Esophagus mucosa (tissue), 1 donor: ENCODE measurements at regions not wholly inside any gene's neighbourhood (a gene's known extent, or its start where the extent isn't known, plus 50 kb on each side); places are given as distances from the start of the nearest gene placed in this dataset.
"Not testable (repeated sequence)": the region's sequence is repeated elsewhere in the genome, so short reads cannot be mapped to it uniquely, and the experiment has no call there.

Source experiments
- ATAC-seq: fragments of 200-7000 bp; cut with Tn5 transposase; one replicate; pipeline ENCODE4 v1.9.1; 2020
- donor health status: DM: yes; HTN: yes; CAD: no.

DNA sequence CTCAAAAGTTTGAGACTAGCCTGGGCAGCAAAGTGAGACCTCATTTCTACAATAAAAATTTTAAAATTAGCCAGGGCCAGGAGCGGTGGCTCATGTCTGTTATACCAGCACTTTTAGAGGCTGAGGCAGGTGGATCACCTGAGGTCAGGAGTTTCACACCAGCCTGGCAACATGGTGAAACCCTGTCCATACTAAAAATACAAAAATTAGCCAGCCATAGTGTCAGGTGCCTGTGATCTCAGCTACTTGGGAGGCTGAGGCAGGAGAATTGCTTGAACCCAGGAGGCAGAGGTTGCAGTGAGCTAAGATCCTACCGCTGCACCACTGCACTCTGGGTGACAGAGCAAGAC is 85.1 kb upstream of the MAP4 start:
- not testable (repeated sequence) for ATAC-seq

DNA sequence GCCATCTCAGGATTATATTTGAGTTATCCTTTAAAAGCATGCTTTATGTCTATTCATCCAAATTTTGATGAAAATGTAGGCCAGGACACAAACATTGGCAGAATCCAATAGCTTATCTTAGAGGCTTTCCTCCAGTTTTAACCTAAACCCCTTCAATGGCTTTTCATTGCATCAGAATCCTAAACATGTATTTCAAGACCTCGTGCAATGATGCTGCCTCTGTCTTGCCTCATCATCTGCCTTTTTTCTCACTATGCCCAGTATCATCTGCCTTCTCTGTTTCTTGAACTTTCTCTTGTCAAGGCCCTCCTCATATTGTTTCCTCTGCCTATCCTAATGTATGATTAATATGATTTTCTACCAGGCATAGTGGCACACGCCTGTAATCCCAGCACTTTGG is 76.1 kb upstream of the MAP4 start:
- no peak for ATAC-seq

DNA sequence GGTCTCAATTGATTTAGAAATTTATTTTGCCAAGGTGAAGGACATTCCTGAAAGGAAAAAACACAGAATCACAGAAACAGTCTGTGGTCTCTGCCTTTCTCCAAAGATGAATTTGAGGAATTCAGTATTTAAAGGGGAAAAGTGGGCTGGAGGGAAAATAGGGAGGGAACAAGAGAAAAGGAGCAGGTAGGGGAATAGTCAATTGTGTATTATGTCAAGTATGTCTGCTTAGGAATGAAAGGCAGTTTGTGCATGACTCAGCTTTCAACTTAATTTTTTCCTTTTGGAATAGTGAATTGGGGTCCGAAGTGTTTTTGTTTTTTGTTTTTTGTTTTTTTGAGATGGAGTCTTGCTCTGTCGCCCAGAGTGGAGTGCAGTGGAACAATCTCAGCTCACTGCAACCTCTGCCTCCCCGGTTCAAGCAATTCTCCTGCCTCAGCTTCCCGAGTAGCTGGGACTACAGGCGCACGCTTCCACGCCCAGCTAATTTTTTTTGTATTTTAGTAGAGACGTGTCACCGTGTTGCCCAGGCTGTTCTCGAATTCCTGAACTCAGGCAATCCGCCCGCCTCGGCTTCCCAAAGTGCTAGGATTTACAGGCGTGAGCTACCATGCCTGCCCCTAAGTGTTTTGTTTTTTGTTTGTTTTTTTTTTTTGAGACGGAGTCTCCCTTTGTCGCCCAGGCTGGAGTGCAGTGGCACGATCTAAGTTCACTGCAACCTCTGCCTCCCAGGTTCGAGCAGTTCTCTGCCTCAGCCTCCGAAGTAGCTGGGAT is 74.1 kb upstream of the MAP4 start:
- ATAC-seq = no peak

GRCh38 chr3:48088749-48089466 is 72.7 kb upstream of the MAP4 start:
- peak; percentile 97 for ATAC-seq

DNA sequence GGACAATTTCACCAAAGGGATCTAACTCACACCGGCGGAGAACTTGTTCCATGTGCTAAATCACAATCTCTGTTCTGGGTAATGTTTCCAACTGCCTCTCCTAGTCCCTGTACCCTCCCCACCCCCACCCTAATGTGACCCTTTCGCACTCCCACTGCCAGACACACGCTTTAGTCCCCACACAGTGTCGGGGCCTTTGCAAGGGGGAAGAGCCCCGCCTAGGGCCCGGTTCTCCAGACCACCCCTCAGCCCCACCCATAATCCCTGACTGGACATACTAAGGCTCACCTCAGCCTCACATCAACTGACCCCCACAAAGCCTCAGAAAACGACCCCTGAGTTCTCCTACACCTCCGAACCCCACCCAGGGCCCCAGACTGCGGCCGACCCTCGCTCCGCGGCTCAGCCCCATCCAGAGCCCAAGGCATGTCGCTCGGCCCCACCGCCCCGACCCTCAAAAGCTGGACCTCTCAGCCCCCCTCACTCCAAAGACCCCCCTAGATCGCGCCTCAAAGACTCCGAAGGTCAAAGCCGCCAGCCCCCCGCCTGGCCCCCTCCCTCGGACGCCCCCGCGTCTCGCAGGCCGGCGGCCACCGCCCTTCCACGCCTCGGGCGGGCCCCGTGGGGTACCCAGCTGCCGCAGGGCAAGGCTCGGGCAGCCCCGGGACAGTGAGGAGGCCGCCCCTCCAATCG is 72.0 kb upstream of the MAP4 start:
- peak; percentile 9 for ATAC-seq

- no peak for ATAC-seq
These were observed 70.5 kb upstream of the MAP4 start for GRCh38 chr3:48086705-48087104.

- ATAC-seq = no peak
These were observed 68.7 kb upstream of the MAP4 start for GRCh38 chr3:48084929-48085328.

DNA sequence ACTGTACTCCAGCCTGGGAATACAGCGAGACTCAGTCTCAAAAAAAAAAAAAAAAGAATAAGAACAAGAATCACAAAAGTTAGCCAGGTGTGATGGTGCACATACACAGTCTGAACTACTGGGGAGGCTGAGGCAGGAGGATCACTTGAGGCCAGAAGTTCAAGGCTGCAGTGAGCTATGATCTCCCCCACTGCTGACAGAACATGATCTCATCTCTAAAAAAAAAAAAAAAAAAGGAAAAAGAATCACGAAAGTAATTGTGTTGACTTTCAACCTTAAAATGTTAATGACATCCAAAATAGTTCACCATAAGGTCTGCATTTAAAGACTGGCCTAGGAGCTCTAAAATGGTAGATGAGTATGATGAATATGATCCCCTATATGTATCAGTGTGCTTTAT is 68.0 kb upstream of the MAP4 start:
- ATAC-seq = no peak

GRCh38 chr3:48082580-48083184 is 66.5 kb upstream of the MAP4 start:
- no peak for ATAC-seq

DNA sequence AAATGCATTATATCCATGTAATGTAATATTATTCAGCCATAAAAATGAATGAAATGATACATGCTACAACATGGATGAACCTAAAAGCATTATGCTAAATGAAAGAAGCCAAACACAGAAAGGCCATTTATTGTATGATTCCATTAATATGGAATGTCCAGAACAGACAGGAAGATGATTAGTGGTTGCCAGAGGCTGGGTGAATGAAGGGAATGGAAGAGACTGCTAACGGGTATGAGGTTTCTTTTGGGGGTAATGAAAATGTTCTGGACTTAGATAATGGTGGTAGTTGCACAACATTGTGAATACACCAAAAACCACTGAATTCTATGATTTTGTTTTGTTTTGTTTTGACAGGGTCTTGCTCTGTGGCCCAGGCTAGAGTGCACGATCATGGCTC is 61.6 kb upstream of the MAP4 start:
- ATAC-seq = no peak

GRCh38 chr3:48070030-48070429 is 53.8 kb upstream of the MAP4 start:
- no peak for ATAC-seq

GRCh38 chr3:48069339-48069738 is 53.1 kb upstream of the MAP4 start:
- ATAC-seq = no peak

GRCh38 chr3:48068886-48069285 is 52.7 kb upstream of the MAP4 start:
- ATAC-seq = no peak

DNA sequence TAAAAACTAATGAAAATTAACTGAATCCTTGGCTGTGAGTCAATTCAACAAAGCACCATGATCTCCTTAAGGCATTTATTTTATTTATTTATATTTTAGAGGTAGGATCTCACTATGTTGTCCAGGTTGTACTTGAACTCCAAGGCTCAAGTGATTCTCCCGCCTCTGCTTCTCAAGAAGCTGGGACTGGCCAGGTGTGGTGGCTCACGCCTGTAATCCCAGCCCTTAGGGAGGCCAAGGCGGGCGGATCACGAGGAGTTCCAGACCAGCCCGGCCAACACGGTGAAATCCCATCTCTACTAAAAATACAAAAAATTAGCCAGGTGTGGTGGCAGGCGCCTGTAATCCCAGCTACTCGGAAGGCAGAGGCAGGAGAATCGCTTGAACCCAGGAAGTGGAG is 52.1 kb upstream of the MAP4 start:
- ATAC-seq = not testable (repeated sequence)

DNA sequence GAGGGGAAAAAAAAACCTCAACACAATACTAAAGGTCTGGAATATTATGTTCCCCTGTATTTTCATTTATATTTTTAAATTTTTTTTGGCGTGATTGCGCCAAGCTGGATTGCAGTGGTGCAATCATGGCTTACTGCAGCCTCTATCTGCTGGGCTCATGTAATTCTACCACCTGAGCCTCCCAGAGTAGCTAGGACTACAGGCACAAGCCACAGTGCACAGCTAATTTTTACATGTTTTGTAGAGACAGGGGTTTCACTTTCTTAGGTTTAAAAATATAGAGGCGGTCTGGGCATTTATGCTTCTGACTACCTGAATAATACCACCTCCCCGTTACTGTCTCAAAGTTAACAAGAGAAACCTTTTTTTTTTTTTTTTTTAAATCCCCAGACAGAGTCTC is 51.1 kb upstream of the MAP4 start:
- no peak for ATAC-seq
